RCC 7860 (cell line): ENCODE measurements at regions not wholly inside any gene's neighbourhood (a gene's known extent, or its start where the extent isn't known, plus 50 kb on each side); places are given as distances from the start of the nearest gene placed in this dataset.
"Not testable (repeated sequence)": the region's sequence is repeated elsewhere in the genome, so short reads cannot be mapped to it uniquely, and the experiment has no call there.

Source experiments
- DNase-seq: peaks from one replicate; pipeline ENCODE4 v3.0.0-alpha.2; 2015; ENCODE audit warnings: low spot score
- FAIRE-seq: peaks from 2 replicates; lab custom pipeline; 2012; peaks lifted over from hg19 to GRCh38; lab: Jason Lieb, UNC

GRCh38 chr4:3623809-3624329 lies 91.6 kb upstream of the LRPAP1 start:
- not testable (repeated sequence) for DNase-seq, FAIRE-seq

GRCh38 chr4:3623106-3623505 lies 90.9 kb upstream of the LRPAP1 start:
- DNase-seq (no peak), FAIRE-seq (no peak)

GRCh38 chr4:3620365-3620764 lies 88.1 kb upstream of the LRPAP1 start:
- not testable (repeated sequence) for FAIRE-seq, DNase-seq

- DNase-seq, FAIRE-seq: not testable (repeated sequence)
Measured at GRCh38 chr4:3619698-3620097, 87.5 kb upstream of the LRPAP1 start.

- not testable (repeated sequence) for FAIRE-seq, DNase-seq
Measured at GRCh38 chr4:3618341-3618740, 86.1 kb upstream of the LRPAP1 start.

- DNase-seq, result no peak
- FAIRE-seq, result no peak
Measured at GRCh38 chr4:3615386-3616286, 83.4 kb upstream of the LRPAP1 start.

- DNase-seq, result no peak
- no peak for FAIRE-seq
Measured at GRCh38 chr4:3614731-3614980, 82.4 kb upstream of the LRPAP1 start.

- DNase-seq (no peak), FAIRE-seq (no peak)
Measured at GRCh38 chr4:3613967-3614730, 81.9 kb upstream of the LRPAP1 start.

GRCh38 chr4:3612934-3613333 lies 80.7 kb upstream of the LRPAP1 start:
- FAIRE-seq (no peak), DNase-seq (no peak)

GRCh38 chr4:3612281-3612680 lies 80.1 kb upstream of the LRPAP1 start:
- no peak for FAIRE-seq
- no peak for DNase-seq

- no peak for DNase-seq
- FAIRE-seq, result no peak
Measured at GRCh38 chr4:3611778-3612177, 79.6 kb upstream of the LRPAP1 start.

- FAIRE-seq, DNase-seq: not testable (repeated sequence)
Measured at GRCh38 chr4:3610851-3611250, 78.6 kb upstream of the LRPAP1 start.

GRCh38 chr4:3609905-3610304 lies 77.7 kb upstream of the LRPAP1 start:
- not testable (repeated sequence) for DNase-seq

GRCh38 chr4:3607690-3608552 lies 75.7 kb upstream of the LRPAP1 start:
- DNase-seq (no peak), FAIRE-seq (no peak)

More at GRCh38 chr4:3609905-3610304, 77.7 kb upstream of the LRPAP1 start:
- not testable (repeated sequence) for FAIRE-seq

- not testable (repeated sequence) for FAIRE-seq, DNase-seq
Measured at GRCh38 chr4:3606850-3607249, 74.6 kb upstream of the LRPAP1 start.

- FAIRE-seq, result not testable (repeated sequence)
Measured at GRCh38 chr4:3606271-3606670, 74.0 kb upstream of the LRPAP1 start.

GRCh38 chr4:3605491-3605890 lies 73.3 kb upstream of the LRPAP1 start:
- DNase-seq (no peak), FAIRE-seq (no peak)

More at GRCh38 chr4:3606271-3606670, 74.0 kb upstream of the LRPAP1 start:
- DNase-seq, result not testable (repeated sequence)

GRCh38 chr4:3602886-3603645 lies 70.8 kb upstream of the LRPAP1 start:
- not testable (repeated sequence) for DNase-seq, FAIRE-seq

GRCh38 chr4:3601992-3602391 lies 69.8 kb upstream of the LRPAP1 start:
- DNase-seq (no peak), FAIRE-seq (no peak)
